ENCODE measurements at regions not wholly inside any gene's neighbourhood (a gene's known extent, or its start where the extent isn't known, plus 50 kb on each side); places are given as distances from the start of the nearest gene placed in this dataset.

GRCh38 chr5:116912221-116912620 is 337.6 kb upstream of the SEMA6A start (continued):
- TF ChIP-seq ZNF462 (CRISPR knock-in tag; IDR thresholded peaks at IDR 0.05), result no peak
- no peak for TF ChIP-seq EZH2 (IDR thresholded peaks at IDR 0.05; ENCODE audit: low read depth, unreplicated experiment)
- TF ChIP-seq STAT1 (IDR thresholded peaks at IDR 0.05; ENCODE audit: unreplicated experiment), result no peak
- no peak for TF ChIP-seq EZH2phosphoT487 (IDR thresholded peaks at IDR 0.05; ENCODE audit: unreplicated experiment)
- no peak for TF ChIP-seq ETS1 (IDR thresholded peaks at IDR 0.05)
- TF ChIP-seq REST (IDR thresholded peaks at IDR 0.05; ENCODE audit: unreplicated experiment), result no peak
- TF ChIP-seq POLR2AphosphoS5 (IDR thresholded peaks at IDR 0.05; ENCODE audit: low read depth), result no peak
- TF ChIP-seq CREB1 (CRISPR knock-in tag; IDR thresholded peaks at IDR 0.05; ENCODE audit: low read depth), result no peak

All from GM23338 (cell line).